Astrocyte of the spinal cord (primary cell): ENCODE measurements at regions not wholly inside any gene's neighbourhood (a gene's known extent, or its start where the extent isn't known, plus 50 kb on each side); places are given as distances from the start of the nearest gene placed in this dataset.

Experiments
- DNase-seq: peaks from one replicate; pipeline ENCODE4 v3.0.0; 2011; ENCODE audit warnings: low read depth, low spot score
- H3K4me3 ChIP-seq: 2 replicates; pipeline ENCODE4 v1.5.1; 2011; ENCODE audit warnings: low read depth, mild to moderate bottlenecking, low read length, moderate library complexity
- in situ Hi-C: cut with HindIII; loops from 2 replicates; pipeline ENCODE4 v1.10.0; 2017; ENCODE audit warnings: low sequenced_read_pairs
- TF ChIP-seq, protein P1 (sequence below): IDR thresholded peaks from 2 replicates; pipeline ENCODE4 v1.5.1; 2012; ENCODE audit warnings: low read depth, mild to moderate bottlenecking, low read length, inconsistent platforms

DNA sequence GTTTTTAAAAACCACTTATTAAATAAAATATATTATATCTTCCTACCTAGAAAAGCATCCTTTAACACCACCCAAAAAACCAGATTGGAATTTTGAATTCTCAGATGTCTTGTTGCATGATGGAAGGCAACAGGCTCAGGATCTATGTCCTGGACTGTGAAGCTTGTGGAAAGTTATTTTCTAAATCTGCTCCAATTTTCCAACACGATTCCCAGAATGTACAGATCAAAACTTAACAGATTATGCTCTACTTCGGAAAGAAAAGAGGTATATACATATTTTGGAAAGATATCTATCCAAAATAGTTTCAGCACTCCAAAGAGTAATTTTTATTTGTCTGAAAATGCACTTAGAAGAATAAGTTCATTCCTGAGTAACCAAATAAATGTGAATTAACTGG is 291.7 kb upstream of the EMCN start:
- TF ChIP-seq, protein P1, sequence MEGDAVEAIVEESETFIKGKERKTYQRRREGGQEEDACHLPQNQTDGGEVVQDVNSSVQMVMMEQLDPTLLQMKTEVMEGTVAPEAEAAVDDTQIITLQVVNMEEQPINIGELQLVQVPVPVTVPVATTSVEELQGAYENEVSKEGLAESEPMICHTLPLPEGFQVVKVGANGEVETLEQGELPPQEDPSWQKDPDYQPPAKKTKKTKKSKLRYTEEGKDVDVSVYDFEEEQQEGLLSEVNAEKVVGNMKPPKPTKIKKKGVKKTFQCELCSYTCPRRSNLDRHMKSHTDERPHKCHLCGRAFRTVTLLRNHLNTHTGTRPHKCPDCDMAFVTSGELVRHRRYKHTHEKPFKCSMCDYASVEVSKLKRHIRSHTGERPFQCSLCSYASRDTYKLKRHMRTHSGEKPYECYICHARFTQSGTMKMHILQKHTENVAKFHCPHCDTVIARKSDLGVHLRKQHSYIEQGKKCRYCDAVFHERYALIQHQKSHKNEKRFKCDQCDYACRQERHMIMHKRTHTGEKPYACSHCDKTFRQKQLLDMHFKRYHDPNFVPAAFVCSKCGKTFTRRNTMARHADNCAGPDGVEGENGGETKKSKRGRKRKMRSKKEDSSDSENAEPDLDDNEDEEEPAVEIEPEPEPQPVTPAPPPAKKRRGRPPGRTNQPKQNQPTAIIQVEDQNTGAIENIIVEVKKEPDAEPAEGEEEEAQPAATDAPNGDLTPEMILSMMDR, result no peak
- in situ Hi-C loops, result no loop called here
- no peak overlapping the region for H3K4me3 ChIP-seq
- no peak for DNase-seq

GRCh38 chr4:100806988-100807387 is 289.2 kb upstream of the EMCN start:
- DNase-seq, result no peak
- TF ChIP-seq, protein P1, result no peak
- in situ Hi-C loops, result no loop called here

DNA sequence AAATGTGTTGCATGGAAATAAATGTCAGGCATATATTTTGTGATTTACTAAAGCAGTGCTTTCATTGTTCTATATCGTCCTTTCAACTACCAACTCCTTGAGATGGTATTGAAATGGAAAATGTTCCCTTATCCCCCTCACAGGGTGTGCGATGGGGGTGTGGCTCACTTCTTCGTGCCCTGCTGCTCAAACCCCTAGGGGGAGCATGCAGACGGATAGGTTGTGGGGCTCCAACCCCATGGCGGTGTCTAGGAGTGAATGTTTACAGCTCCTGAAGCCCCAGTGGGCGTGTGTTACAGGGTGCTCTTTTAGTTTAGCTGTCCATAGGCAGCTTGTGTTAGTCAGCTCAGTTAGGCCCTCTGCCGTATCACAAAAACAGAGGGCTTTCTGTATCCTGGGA is 287.7 kb upstream of the EMCN start:
- in situ Hi-C loops, result no loop called here
- TF ChIP-seq, protein P1, result no peak
- DNase-seq, result no peak
- no peak overlapping the region for H3K4me3 ChIP-seq

More at GRCh38 chr4:100806988-100807387, 289.2 kb upstream of the EMCN start:
- H3K4me3 ChIP-seq, result no peak overlapping the region

GRCh38 chr4:100804576-100805360 is 286.9 kb upstream of the EMCN start:
- no peak overlapping the region for H3K4me3 ChIP-seq
- in situ Hi-C loops, result no loop called here
- DNase-seq, result no peak
- TF ChIP-seq, protein P1, result no peak

DNA sequence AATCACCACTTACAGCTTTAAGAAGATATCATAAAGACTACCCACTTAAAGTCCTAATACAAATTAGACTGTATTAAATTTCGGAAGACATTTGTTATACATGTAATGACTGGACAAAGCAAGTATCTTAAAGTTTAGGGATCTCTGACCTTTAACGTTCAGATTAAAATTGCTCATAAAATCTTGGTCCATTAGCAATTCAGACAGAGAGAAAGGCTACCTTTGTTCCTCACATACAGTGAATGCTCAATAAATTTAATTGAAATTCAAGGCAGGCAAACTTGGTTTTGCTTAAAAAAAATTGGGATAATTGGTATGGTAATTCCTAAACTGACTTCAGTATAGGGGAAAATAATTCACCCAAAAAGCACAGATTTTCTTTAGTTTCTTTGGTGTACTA is 285.9 kb upstream of the EMCN start:
- TF ChIP-seq, protein P1, result no peak
- H3K4me3 ChIP-seq, result no peak overlapping the region
- in situ Hi-C loops, result no loop called here
- DNase-seq, result no peak

DNA sequence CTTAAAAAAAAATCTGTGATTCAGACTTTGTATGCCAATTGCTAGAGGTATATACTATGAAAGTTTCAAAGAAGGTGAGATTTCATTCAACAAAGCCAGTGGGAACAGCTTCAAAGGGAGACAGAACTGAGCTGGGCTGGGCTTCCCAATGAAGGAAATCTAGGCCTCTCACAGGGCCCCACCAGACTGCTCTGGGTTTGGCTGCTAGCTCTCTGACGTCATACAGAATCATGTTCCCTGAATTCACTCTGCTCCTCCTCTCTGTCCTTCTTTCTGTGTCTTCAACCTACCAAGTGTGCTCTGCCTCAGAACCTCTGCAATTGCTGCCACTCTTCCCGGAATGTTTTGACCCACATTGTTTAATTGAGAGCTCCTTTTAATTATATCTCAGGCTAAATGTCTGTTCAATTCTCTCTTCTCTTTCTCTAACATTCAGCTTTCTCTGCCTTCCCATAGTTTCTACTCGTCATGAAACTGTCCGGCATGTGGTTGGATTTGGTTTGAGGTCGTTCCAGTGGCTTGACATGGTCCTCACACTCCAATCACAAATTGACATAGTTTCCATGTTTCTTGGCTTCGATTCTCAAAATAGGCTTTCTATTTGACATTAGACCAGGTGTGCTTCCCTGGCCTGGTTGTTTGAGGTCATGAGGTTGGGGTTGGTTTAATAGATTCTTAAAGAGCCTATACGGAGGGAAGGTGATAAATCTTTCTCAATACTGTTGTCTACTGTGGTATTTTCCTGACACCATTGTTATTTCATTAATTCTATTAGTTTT is 282.1 kb upstream of the EMCN start:
- no peak overlapping the region for H3K4me3 ChIP-seq
- TF ChIP-seq, protein P1, result no peak
- in situ Hi-C loops, result no loop called here
- no peak for DNase-seq
